IMR-90 (cell line): ENCODE measurements at regions not wholly inside any gene's neighbourhood (a gene's known extent, or its start where the extent isn't known, plus 50 kb on each side); places are given as distances from the start of the nearest gene placed in this dataset.

Experiments used
- ATAC-seq: fragments of 200-7000 bp; cut with Tn5 transposase; 2 replicates; pipeline ENCODE4 v1.9.1; 2020; ENCODE audit warnings: low read depth, mild to moderate bottlenecking, moderate library complexity
- BruUV-seq: library from RNA; stranded (reverse); fragments of 400-500 nt; replicated peaks from 2 replicates; lab custom pipeline; 2021; lab: Mats Ljungman, UMichigan
- CTCF ChIA-PET: fragments of 300-600 bp; formaldehyde crosslinking; extraction: SDS; loops from one replicate; lab custom pipeline; 2021; ENCODE audit warnings: antibody characterized with exemption; lab: Yijun Ruan, JAX
- POLR2A ChIA-PET: fragments of 300-600 bp; sonication (Branson Sonifier 250); formaldehyde crosslinking; loops from one replicate; lab custom pipeline; 2022; ENCODE audit warnings: antibody characterized with exemption; ENCODE audit not compliant: unreplicated experiment; lab: Charles Lee
- DNase-seq: peaks from one replicate; pipeline ENCODE4 v3.0.0; 2013
- H2AFZ ChIP-seq: replicated peaks from 2 replicates; pipeline ENCODE3; 2013; ENCODE audit warnings: low read length, mild to moderate bottlenecking; ENCODE audit not compliant: poor library complexity
- H2AK5ac ChIP-seq: 2 replicates; pipeline ENCODE4 v1.6.1; 2013; ENCODE audit warnings: low read depth, low read length, inconsistent platforms
- H2AK9ac ChIP-seq: replicated peaks from 2 replicates; pipeline ENCODE3; 2013; ENCODE audit warnings: mild to moderate bottlenecking, low read depth, low read length, moderate library complexity; ENCODE audit not compliant: poor library complexity
- H2BK120ac ChIP-seq: 2 replicates; pipeline ENCODE4 v1.6.1; 2013; ENCODE audit warnings: low read depth, low read length, inconsistent platforms
- H2BK15ac ChIP-seq: 3 replicates; pipeline ENCODE4 v1.6.1; 2013; ENCODE audit warnings: low read depth, low read length, inconsistent platforms
- H2BK20ac ChIP-seq: 2 replicates; pipeline ENCODE4 v1.6.1; 2013; ENCODE audit warnings: low read depth, mild to moderate bottlenecking, inconsistent platforms, low read length, moderate library complexity
- H2BK5ac ChIP-seq: 2 replicates; pipeline ENCODE4 v1.6.1; 2013; ENCODE audit warnings: mild to moderate bottlenecking, low read depth, low read length, inconsistent platforms; ENCODE audit not compliant: poor library complexity, severe bottlenecking
- H3K14ac ChIP-seq: replicated peaks from 2 replicates; pipeline ENCODE4 v1.6.1; 2013; ENCODE audit warnings: low read depth, low read length, inconsistent platforms
- H3K18ac ChIP-seq: 2 replicates; pipeline ENCODE4 v1.6.1; 2013; ENCODE audit warnings: low read depth, low read length, control low read depth
- H3K23ac ChIP-seq: 2 replicates; pipeline ENCODE4 v1.6.1; 2013; ENCODE audit warnings: low read depth, low read length, inconsistent platforms
- H3K27ac ChIP-seq: 2 replicates; pipeline ENCODE4 v1.5.1; 2013; ENCODE audit warnings: mild to moderate bottlenecking, control low read depth, low read length; ENCODE audit not compliant: insufficient read depth
- H3K27me3 ChIP-seq: 2 replicates; pipeline ENCODE4 v1.6.1; 2013; ENCODE audit warnings: low read length; ENCODE audit not compliant: control insufficient read depth, insufficient read depth
- H3K36me3 ChIP-seq: 2 replicates; pipeline ENCODE4 v1.6.1; 2013; ENCODE audit warnings: low read length, mixed read lengths; ENCODE audit not compliant: control insufficient read depth, insufficient read depth
- H3K4ac ChIP-seq: 2 replicates; pipeline ENCODE4 v1.6.1; 2013; ENCODE audit warnings: low read depth, low read length, inconsistent platforms
- H3K4me1 ChIP-seq: 2 replicates; pipeline ENCODE4 v1.6.1; 2013; ENCODE audit warnings: low read length, mixed read lengths; ENCODE audit not compliant: control insufficient read depth, insufficient read depth
- H3K4me2 ChIP-seq: 2 replicates; pipeline ENCODE4 v1.6.1; 2013; ENCODE audit warnings: low read depth, mild to moderate bottlenecking, control low read depth, low read length, moderate library complexity
- H3K4me3 ChIP-seq: 2 replicates; pipeline ENCODE4 v1.5.1; 2013; ENCODE audit warnings: low read depth, mild to moderate bottlenecking, control low read depth, low read length, moderate library complexity; ENCODE audit not compliant: insufficient read depth
- H3K56ac ChIP-seq: 2 replicates; pipeline ENCODE4 v1.6.1; 2013; ENCODE audit warnings: low read length, inconsistent platforms; ENCODE audit not compliant: insufficient read depth; ENCODE audit errors: extremely low read depth
- H3K79me1 ChIP-seq, 2 experiments: 2 replicates each; pipeline ENCODE4 v1.6.1; 2013; ENCODE audit warnings: low read length in 2 of 2, inconsistent platforms in 1 of 2, low read depth in 1 of 2
- H3K9ac ChIP-seq: 2 replicates; pipeline ENCODE4 v1.6.1; 2013; ENCODE audit warnings: low read depth, low read length, control low read depth
- H3K9me1 ChIP-seq: 2 replicates; pipeline ENCODE4 v1.6.1; 2013; ENCODE audit warnings: low read length, inconsistent platforms; ENCODE audit not compliant: insufficient read depth
- H3K9me3 ChIP-seq: 2 replicates; pipeline ENCODE4 v1.6.1; 2013; ENCODE audit warnings: low read length; ENCODE audit not compliant: control insufficient read depth, insufficient read depth
- H4K20me1 ChIP-seq: 2 replicates; pipeline ENCODE4 v1.6.1; 2013; ENCODE audit warnings: low read length, inconsistent platforms; ENCODE audit not compliant: insufficient read depth
- H4K5ac ChIP-seq: 2 replicates; pipeline ENCODE4 v1.6.1; 2013; ENCODE audit warnings: mild to moderate bottlenecking, low read depth, low read length, control low read depth
- H4K8ac ChIP-seq, 2 experiments: 2 replicates each; pipeline ENCODE4 v1.6.1; 2013; ENCODE audit warnings: low read depth in 2 of 2, low read length in 2 of 2, control low read depth in 1 of 2, inconsistent platforms in 1 of 2
- H4K91ac ChIP-seq: 2 replicates; pipeline ENCODE4 v1.6.1; 2013; ENCODE audit warnings: low read depth, low read length, inconsistent platforms; ENCODE audit not compliant: insufficient read depth
- CHD1 ChIP-seq: IDR thresholded peaks from 2 replicates; pipeline ENCODE4 v1.6.1; 2012; ENCODE audit warnings: low read depth, low read length, improper control_type of control experiment
- MAFK ChIP-seq: IDR thresholded peaks from 2 replicates; pipeline ENCODE4 v1.6.1; 2012; ENCODE audit warnings: low read depth, low read length, improper control_type of control experiment
- POLR2A ChIP-seq: IDR thresholded peaks from 2 replicates; pipeline ENCODE4 v1.6.1; 2012; ENCODE audit warnings: mild to moderate bottlenecking, low read depth, low read length
- USF2 ChIP-seq: fragments of 150-350 bp; IDR thresholded peaks from 2 replicates; pipeline ENCODE4 v1.6.1; 2017; ENCODE audit warnings: mild to moderate bottlenecking, antibody characterized with exemption, low read length, low read depth
- WGBS, 2 experiments: methylation state at CpG; one replicate each; pipeline versions ENCODE4 v1.1.5 to v1.1.7; 2013; ENCODE audit warnings: missing lambda C conversion rate in 2 of 2; ENCODE audit not compliant: insufficient read length in 1 of 2; ENCODE audit errors: extremely low coverage in 2 of 2; 5-methylcytosine and 5-hydroxymethylcytosine counted together
- dilution Hi-C: fragments of 300-500 bp; cut with HindIII; formaldehyde crosslinking; loops from one replicate; pipeline ENCODE4 v1.14.3; 2018; ENCODE audit warnings: low sequenced_read_pairs; ENCODE audit not compliant: unreplicated experiment
- in situ Hi-C: fragments of 300-500 bp; cut with MboI; formaldehyde crosslinking; loops from 3 replicates; pipeline ENCODE4 v1.14.3; 2019; ENCODE audit warnings: low sequenced_read_pairs, inconsistent platforms, mixed read lengths
- intact Hi-C: fragments of 100-400 bp; cut with micrococcal nuclease; formaldehyde crosslinking; loops from 2 replicates; pipeline ENCODE4 v1.10.0; 2022

GRCh38 chr2:150832686-150833085 lies 345.2 kb upstream of the RND3 start:
- Histone ChIP-seq H3K23ac (no peak overlapping the region), H3K18ac (no peak overlapping the region), H2AK5ac (no peak overlapping the region), H3K14ac (no peak overlapping the region), H4K20me1 (no peaks in the 10 kb centered on the region), H4K91ac (no peak overlapping the region), H3K56ac (no peak overlapping the region), H2BK120ac (no peak overlapping the region), H3K4ac (no peak overlapping the region), H2BK5ac (no peak overlapping the region), H3K4me2 (no peak overlapping the region), H3K79me1 (no peaks in the 10 kb centered on the region), H2AFZ (no peak overlapping the region), H3K27me3 (no peaks in the 10 kb centered on the region), H3K9me1 (no peaks in the 10 kb centered on the region), H4K8ac (no peak overlapping the region), H3K9ac (no peak overlapping the region), H3K4me3 (no peak overlapping the region), H4K5ac (no peak overlapping the region), H3K9me3 (no peaks in the 10 kb centered on the region), H2BK20ac (no peak overlapping the region), H3K27ac (no peak overlapping the region), H2BK15ac (no peak overlapping the region), H3K4me1 (no peaks in the 10 kb centered on the region), H3K36me3 (no peaks in the 10 kb centered on the region), H2AK9ac (no peak overlapping the region)
- in situ Hi-C loops: no loop called here
- TF ChIP-seq POLR2A (no peak), MAFK (no peak), CHD1 (no peak), USF2 (peak; percentile 26; the same call in 1 of the 2 replicates)
- ChIA-PET POLR2A (no interaction called here), CTCF (no interaction called here)
- WGBS, 2 experiments: no CpG with 5 or more reads among the region's 2 CpGs
- intact Hi-C loops: no loop called here
- ATAC-seq (no peak), DNase-seq (peak; percentile 19)
- dilution Hi-C loops: no loop called here
- no TSS peak for BruUV-seq
